Activated T-cell treated with anti-CD3 and anti-CD28 coated beads, Interleukin-2, amount 50 U/mL, for 48 hours (primary cell): ENCODE measurements at regions not wholly inside any gene's neighbourhood (a gene's known extent, or its start where the extent isn't known, plus 50 kb on each side); places are given as distances from the start of the nearest gene placed in this dataset.

Experiments
- DNase-seq, 2 experiments: peaks; one replicate each; pipeline ENCODE4 v3.0.0-alpha.2; 2020

DNA sequence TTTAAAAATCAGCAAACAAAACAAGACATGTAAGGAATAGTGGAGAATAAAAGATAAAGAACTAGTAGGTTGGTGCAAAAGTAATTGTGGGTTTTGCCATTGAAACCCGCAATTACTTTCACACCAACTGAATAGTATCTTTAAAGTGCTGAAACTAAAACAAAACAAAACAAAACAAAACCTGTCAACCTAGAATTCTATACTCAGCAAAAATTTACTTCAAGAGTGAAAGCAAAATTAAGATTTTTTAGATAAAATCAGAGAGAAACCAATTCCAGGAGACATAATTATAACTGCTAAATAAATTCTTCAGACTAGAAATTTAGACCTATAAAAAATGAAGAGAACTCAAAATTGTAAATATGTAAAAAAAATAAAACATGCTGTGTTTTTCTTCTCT, 114.0 kb upstream of the TSPAN2 start:
- DNase-seq: no peak

DNA sequence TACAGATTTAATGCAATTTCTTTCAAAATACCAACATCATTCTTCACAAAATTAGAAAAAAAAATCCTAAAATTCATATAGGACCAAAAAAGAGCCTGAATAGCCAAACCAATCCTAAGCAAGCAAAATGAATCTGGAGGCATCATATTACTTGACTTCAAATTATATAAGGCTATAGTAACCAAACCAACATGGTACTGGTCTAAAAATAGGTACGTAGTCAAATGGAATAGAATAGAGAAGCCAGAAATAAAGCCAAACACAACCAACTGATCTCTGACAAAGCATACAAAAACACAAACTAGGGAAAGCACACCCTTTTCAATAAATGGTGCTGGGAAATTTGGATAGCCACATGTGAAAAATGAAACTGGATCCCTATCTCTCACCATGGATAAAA, 112.3 kb upstream of the TSPAN2 start:
- no peak for DNase-seq

GRCh38 chr1:115199416-115200132, 110.3 kb upstream of the TSPAN2 start:
- DNase-seq: no peak

- DNase-seq: no peak
These were observed 109.6 kb upstream of the TSPAN2 start for GRCh38 chr1:115198938-115199337.

DNA sequence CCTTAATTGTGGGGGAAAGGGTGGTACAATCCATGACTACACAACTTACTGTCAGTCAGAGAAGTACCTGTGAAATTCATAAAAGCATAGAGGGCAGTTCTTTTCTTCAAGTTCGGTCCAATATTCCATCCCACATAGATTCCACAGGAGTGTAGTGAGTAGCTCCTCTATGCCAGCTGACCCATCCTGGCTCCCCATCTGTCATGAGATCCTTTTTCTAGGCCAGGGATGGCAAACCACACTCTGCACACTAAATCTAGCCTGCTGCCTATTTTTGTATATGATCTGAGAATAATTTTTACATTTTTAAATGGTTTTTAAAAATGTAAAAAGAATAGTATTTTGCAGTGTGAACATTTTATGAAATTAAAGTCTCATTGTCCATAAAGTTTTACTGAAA, 107.0 kb upstream of the TSPAN2 start:
- DNase-seq: no peak

DNA sequence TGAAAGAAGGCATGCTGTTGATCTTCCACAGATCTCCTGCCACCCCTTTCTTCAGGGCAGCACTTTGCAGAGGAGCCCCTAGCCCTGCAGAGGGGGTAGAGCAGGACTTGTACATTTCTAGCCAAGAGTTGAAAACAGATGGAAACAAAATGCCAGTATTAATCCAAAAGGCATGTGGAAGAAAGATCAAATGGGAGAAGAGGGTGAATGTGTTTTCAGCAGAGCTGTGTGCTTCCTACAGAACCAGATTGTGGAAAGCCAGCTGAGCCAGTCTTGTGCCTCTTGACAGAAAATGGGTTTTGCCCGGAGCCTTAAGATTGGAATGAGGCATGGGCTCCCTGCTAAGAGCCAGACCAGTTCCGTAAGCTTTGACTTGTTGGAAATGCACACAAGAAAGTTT, 105.2 kb upstream of the TSPAN2 start:
- DNase-seq: no peak

DNA sequence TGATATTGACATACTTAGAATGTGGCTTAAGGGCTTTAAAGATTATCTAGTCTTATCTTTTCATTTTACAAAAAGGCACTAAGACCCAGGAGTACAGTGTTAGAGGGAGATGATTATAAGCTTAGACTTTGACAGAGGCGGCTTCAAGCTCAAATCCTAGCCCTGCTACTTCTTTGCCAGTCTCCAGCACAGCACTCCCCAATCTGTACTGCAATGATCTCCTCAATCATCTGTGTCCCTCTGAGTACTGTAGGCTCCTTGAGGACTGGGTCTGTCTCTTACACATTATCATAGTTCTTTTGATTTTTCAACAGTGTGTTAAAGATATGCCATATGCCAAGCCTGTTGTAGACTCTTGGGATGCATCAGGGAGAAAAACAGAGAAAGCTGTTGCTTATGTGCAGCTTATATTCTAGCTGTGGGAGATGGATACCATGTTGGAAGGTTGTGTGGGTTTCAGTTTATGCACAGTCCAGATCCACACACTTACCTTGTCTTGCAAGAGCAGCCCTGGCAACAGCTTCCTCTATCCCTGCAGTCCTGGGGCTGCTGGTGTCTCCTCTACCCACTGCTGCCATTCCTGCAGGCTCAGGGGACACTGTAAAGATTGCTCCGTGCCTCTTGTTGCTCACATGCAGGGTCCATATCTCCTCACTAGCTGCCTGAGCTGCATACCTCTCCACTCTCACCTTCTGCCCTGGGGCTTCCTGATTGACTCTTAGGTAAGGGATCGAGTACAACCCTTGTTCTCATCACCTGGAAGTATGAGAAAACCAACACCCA, 103.9 kb upstream of the TSPAN2 start:
- no peak for DNase-seq

GRCh38 chr1:115192200-115192767, 103.0 kb upstream of the TSPAN2 start:
- no peak for DNase-seq

DNA sequence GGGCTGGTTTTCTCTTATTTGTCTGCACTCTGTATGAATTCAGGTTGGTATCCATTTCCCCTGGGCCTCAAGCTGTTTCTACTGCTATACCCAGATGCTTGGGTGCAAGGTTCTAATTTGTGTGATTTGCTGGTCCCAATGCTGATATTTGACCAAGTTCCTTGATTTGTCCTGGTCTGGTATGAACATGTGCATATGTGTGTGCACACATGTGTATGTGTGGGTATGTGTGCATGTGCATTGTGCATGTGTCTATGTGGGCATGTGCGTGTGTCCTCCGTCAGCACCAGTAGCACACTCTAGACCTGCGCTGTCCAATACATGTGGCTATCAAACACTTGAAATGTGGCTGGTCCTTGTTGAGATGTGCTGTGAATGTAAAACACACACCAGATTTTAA, 102.4 kb upstream of the TSPAN2 start:
- no peak for DNase-seq

DNA sequence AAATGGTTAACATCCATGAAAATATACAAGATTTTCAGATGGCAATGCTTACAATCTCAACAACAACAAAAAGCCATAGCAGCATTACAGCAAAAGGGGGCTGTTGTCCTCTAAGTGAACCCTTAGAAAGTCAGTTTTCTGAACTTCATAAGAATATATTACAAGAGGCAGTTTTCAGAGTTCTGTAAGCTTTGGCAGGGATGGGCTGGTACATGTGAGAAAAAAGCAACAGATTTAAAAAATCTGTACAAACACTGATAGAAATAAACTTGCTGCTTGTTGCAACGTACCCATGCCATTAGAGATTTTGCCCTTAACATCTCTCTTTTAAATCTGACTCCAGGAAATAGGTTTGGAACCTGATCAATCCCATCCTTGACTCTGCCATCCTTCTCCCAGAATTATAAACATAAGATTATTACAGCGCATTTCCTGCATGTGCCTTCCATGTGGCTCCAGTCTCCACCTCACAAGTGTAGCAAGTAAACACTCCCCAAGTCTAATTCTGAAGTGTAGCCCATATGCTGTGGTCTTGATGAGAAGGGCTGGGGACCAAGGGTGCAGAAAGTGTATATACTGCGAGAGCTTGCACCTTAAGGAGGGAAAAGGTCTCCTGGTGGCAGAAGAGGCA, 101.4 kb upstream of the TSPAN2 start:
- no peak for DNase-seq

DNA sequence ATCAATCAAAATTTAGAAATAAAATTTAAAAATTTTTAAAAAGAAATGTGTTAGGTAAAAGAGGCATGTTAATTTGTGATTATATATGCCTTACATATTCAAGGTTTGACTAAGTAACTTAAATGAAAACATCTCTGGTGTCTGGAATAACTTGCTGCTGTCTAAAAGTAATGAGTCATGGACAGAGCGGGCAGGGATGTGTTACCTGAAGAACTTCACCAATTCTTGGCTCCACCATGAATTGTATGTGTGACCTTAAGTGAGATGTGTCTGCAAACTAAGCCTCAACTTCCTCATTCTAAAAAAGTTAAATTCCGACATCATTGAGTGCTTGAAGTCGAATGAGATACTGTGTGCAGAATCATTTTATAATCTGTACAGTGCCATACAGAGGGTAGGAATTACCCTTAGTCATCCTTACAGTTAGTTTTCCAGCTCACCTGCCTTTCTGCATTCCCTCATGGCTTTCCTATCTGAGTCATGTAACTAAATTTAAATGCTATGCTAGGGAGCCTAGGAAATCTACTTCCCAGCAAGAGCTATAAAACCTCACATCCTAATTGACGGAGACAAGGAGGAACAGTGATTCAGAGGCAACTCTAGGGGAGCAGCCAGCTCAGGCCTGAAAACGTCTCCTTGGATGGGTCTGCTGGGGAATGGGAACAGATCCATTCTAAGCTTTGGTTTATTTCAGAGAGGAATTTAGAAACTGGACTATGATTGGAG, 100.7 kb upstream of the TSPAN2 start:
- no peak for DNase-seq

DNA sequence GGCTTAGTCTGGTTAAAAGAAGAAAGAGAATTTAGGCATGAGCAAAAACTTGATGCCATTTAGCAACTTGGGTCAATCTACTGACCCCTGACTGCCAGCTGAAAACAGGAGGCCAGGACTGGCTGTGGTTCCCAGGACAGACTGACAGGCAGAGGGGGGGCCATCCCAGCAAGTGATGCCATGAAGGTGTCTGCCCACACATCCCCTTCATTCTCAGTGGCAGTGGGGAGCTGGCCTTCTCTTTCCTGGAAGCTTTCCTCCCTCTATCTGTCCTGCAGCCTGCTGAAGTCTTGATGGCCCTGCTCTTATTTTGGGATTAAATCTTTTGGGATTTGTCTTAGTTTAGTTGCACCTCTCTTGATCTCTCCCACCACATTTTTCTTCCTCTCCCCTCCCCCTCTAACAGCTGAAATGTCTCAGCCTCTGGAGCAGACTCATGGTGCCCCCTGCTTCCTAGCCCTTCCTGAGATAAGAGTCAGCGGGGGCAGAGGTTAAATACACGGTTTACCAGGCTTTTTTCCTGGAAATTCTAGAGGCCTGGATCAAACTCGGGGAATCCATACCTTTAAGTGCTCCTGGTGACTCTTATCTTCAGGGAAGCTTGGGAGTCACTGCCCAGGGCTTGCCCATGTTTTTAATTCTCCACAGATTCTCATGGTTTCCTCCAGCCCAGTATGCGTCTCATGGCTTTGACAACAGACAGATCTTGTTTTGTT, 99.5 kb upstream of the TSPAN2 start:
- DNase-seq: no peak

- no peak for DNase-seq
These were observed 97.5 kb upstream of the TSPAN2 start for GRCh38 chr1:115186711-115187265.

DNA sequence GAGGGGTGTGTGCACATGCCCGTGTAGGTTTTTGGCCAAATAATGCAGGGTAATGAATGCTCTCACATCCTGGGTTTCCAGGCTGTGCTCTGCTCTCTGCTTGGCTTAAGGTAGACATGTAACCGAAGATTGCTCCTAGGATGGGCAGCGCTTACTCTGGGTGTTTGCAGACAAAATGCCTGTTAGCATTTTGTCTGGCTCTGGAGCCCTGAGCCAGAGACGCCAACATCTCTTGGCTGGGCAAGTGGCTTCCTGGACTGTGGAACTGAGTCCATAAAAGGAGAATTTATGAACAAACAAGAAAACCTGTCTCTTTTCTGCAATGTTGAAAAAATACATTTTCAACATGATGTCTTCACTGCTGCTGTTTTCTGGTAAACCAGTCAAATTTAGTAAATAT, 96.0 kb upstream of the TSPAN2 start:
- DNase-seq: no peak

DNA sequence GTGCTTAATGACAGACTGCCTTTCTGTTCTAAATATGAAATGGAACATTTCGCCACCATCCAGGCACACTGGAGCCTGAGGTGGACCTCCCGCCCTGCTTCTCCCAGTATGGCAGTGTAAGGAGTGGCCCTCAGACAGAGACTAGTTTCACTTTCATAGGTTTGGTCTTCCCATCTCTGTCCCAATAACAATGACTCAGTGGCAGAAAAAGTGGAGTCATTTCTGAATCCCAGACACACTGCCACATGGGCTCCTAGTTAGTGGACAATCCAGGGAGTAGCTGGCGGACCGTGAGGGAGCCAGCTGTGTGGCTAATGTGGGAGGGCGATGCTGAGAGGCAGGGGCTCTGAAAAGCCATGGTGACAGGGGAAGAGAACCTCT, 95.6 kb upstream of the TSPAN2 start:
- peak; percentile 24 to 33 for DNase-seq

GRCh38 chr1:115184260-115184950, 95.1 kb upstream of the TSPAN2 start:
- DNase-seq: peak; percentile 27 to 30

DNA sequence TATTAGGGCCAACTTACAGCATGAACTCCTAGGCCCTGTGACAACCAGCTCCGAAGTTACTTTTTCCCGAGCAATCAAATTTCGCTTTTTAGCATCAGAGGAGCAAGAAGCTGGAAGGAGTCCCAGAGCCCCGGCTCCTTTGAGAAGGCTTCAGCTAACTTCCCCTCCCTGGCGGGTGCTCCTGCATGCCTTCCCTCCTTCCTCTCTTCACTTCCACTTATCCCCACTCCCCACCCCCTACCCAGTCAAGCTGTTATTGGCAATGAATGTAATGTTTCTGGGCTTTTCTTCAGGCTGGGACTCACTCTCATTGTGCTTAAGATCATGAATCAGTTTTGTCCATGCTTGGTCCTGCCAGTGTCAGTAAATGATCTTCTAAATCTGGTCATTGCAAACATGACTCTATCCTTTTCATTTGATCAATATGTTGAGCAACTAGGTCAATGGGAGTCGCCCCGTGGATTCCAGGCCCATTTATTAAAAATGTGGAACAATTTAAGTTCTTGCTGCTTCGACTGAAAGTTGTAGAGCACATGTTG, 94.5 kb upstream of the TSPAN2 start:
- no peak for DNase-seq

DNA sequence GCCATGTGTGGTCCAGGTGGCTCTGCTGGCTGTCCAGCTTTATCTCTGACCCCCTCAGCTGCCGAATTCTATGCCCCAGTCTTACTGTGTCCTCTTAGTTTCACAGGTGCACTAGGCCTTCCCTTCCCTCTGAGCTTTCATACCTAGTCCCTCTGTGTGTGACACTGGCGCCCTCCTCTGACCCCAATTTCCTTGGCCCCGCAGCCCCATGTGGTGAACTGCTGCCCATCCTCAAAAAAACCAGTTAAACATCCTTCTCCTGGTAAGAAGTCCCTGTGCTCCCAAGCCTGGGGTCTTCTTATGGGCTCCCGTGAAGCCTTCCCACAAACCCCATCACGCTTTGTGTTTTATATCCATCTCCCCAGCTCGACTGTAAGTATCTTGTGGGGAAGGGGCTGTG, 93.9 kb upstream of the TSPAN2 start:
- peak in 1 of 2 experiments; percentile 26 for DNase-seq

- no peak for DNase-seq
These were observed 92.9 kb upstream of the TSPAN2 start for GRCh38 chr1:115182012-115182715.

DNA sequence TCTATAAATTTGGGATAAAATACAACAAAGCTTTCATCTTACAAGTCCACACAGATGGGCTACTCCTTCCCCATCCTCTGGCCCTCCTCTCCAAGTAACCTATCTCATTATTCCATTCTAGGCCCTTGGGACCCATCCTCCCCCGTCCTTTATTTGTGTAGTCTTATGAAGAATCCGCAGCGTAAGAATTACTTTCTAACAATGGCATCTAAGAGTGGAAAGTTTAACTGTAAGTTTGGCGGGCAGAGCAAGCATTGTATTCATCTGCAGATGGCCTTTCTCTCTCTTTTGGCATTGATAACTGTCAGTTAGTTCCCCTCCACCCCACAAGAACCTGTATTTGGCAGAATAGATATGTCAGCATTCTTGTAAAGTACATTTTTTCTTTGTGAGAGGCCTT, 91.9 kb upstream of the TSPAN2 start:
- DNase-seq: no peak
